ENCODE measurements at regions not wholly inside any gene's neighbourhood (a gene's known extent, or its start where the extent isn't known, plus 50 kb on each side); places are given as distances from the start of the nearest gene placed in this dataset.
A peak's percentile ranks its signal among the peaks of the same experiment; 100 is the strongest.

- DNase-seq (ENCODE audit: low read depth), result no peak
These were observed 60.4 kb downstream of the NPY2R start for GRCh38 chr4:155268821-155269220.

- no peak for DNase-seq (ENCODE audit: low read depth)
These were observed 62.2 kb downstream of the NPY2R start for GRCh38 chr4:155270671-155271070.

- peak; percentile 2 for DNase-seq (ENCODE audit: low read depth)
These were observed 63.1 kb downstream of the NPY2R start for GRCh38 chr4:155271557-155271956.

GRCh38 chr4:155288999-155289398, 80.6 kb downstream of the NPY2R start:
- DNase-seq (ENCODE audit: low read depth), result no peak
